ENCODE measurements at regions not wholly inside any gene's neighbourhood (a gene's known extent, or its start where the extent isn't known, plus 50 kb on each side); places are given as distances from the start of the nearest gene placed in this dataset.

DNA sequence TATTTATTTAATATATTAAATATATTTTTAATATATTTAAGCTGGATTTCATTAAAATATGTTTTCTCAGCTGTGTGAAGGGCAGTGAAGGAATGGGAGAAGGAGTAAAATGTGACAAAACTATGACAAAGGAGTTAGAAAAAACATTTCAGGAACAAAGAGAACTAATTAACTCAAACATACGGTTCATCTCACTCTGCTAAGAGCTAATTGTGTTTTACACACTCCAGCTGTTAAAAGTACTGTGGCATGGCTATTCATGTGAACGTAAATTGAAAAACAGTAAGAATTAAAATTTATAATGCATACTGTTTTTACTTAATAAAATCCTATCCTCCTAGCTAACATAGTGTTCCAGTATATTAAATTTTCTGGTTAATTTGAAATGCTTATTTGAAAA is 262.5 kb upstream of the GNAI1 start:
- no peak for ATAC-seq (ENCODE audit: low read depth)
- ChIA-PET CTCF (no interaction called here), POLR2A (no interaction called here)
- Histone ChIP-seq H3K9me3 (ENCODE audit: control extremely low read depth in 1 of 3, control insufficient read depth in 2 of 3, insufficient read depth in 1 of 3, low read length in 2 of 3) (peaks cover 0 to 3% (median 0%) of the 10 kb centered on the region in 3 donors), H3K27me3 (replicated peaks in 1 of 4; ENCODE audit: control extremely low read depth in 1 of 4, control insufficient read depth in 3 of 4, insufficient read depth in 4 of 4, low read length in 3 of 4) (no peaks in the 10 kb centered on the region), H3K79me2 (ENCODE audit: control insufficient read depth, insufficient read depth, low read length) (no peaks in the 10 kb centered on the region), H3K4me3 (ENCODE audit: control extremely low read depth in 1 of 5, extremely low read depth in 1 of 5, insufficient read depth in 1 of 5, low read depth in 2 of 5, low read length in 4 of 5) (no peak overlapping the region), H3K36me3 (replicated peaks in 1 of 2; ENCODE audit: control extremely low read depth in 1 of 2, control insufficient read depth in 1 of 2, extremely low read depth in 1 of 2, insufficient read depth in 2 of 2, low read length in 1 of 2) (no peaks in the 10 kb centered on the region), H3K4me1 (ENCODE audit: control insufficient read depth in 2 of 2, insufficient read depth in 2 of 2, low read length in 2 of 2) (no peaks in the 10 kb centered on the region), H3K27ac (ENCODE audit: low read length in 2 of 2) (no peak overlapping the region), H3K4me2 (replicated peaks; ENCODE audit: low read depth, low read length, poor library complexity, severe bottlenecking) (no peak overlapping the region), H4K20me1 (ENCODE audit: control insufficient read depth, insufficient read depth, low read length, poor library complexity, severe bottlenecking) (no peaks in the 10 kb centered on the region), H2AFZ (ENCODE audit: insufficient read depth, low read depth, low read length, poor library complexity, severe bottlenecking) (no peak overlapping the region), H3K9ac (ENCODE audit: low read length) (no peak overlapping the region)
- no CpG with 5 or more reads among the region's 2 CpGs for WGBS (ENCODE audit: insufficient coverage)
- intact Hi-C loops (cut with micrococcal nuclease) = no loop called here
- DNase-seq = no peak
- Mint-ChIP-seq H3K9me3 (ENCODE audit: insufficient read depth) (peaks cover 3% of the 10 kb centered on the region), H3K4me1 (no peaks in the 10 kb centered on the region), H3K27me3 (no peaks in the 10 kb centered on the region), H3K4me3 (no peak overlapping the region), H3K27ac (no peak overlapping the region)
- TF ChIP-seq EZH2 (IDR thresholded peaks at IDR 0.05; ENCODE audit: borderline replicate concordance, insufficient read depth, low read depth, low read length, poor library complexity, severe bottlenecking) = no peak
- TF ChIP-seq, protein P1, sequence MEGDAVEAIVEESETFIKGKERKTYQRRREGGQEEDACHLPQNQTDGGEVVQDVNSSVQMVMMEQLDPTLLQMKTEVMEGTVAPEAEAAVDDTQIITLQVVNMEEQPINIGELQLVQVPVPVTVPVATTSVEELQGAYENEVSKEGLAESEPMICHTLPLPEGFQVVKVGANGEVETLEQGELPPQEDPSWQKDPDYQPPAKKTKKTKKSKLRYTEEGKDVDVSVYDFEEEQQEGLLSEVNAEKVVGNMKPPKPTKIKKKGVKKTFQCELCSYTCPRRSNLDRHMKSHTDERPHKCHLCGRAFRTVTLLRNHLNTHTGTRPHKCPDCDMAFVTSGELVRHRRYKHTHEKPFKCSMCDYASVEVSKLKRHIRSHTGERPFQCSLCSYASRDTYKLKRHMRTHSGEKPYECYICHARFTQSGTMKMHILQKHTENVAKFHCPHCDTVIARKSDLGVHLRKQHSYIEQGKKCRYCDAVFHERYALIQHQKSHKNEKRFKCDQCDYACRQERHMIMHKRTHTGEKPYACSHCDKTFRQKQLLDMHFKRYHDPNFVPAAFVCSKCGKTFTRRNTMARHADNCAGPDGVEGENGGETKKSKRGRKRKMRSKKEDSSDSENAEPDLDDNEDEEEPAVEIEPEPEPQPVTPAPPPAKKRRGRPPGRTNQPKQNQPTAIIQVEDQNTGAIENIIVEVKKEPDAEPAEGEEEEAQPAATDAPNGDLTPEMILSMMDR (IDR thresholded peaks at IDR 0.05) = no peak

DNA sequence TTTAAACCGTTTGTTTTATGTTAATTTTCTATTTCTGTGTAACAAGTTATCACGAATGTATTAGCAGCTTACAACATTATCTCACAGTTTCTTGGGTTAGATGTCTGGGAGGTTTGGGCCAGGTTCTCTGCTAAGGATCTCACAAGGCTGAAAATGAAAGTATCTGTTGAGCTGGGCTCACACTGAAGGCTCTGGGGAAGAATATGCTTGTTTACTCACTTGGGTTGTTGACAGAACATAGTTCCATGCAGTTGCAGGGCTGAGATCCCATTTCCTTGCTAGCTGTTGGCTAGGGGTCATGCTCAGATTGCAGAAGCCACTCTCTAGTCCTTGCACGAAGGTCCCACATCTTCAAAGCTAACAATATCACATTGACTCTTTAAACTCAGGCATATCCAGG is 266.6 kb upstream of the GNAI1 start:
- WGBS (ENCODE audit: insufficient coverage) = no CpG with 5 or more reads among the region's 3 CpGs
- POLR2A ChIA-PET = no interaction called here
- Histone ChIP-seq H3K27ac (ENCODE audit: low read length in 2 of 2) (no peak overlapping the region), H2AFZ (ENCODE audit: insufficient read depth, low read depth, low read length, poor library complexity, severe bottlenecking) (no peak overlapping the region), H3K4me2 (replicated peaks; ENCODE audit: low read depth, low read length, poor library complexity, severe bottlenecking) (no peak overlapping the region), H3K4me1 (ENCODE audit: control insufficient read depth in 2 of 2, insufficient read depth in 2 of 2, low read length in 2 of 2) (no peaks in the 10 kb centered on the region), H3K36me3 (replicated peaks in 1 of 2; ENCODE audit: control extremely low read depth in 1 of 2, control insufficient read depth in 1 of 2, extremely low read depth in 1 of 2, insufficient read depth in 2 of 2, low read length in 1 of 2) (no peaks in the 10 kb centered on the region), H3K9ac (ENCODE audit: low read length) (no peak overlapping the region), H4K20me1 (ENCODE audit: control insufficient read depth, insufficient read depth, low read length, poor library complexity, severe bottlenecking) (no peaks in the 10 kb centered on the region), H3K27me3 (replicated peaks in 1 of 4; ENCODE audit: control extremely low read depth in 1 of 4, control insufficient read depth in 3 of 4, insufficient read depth in 4 of 4, low read length in 3 of 4) (no peaks in the 10 kb centered on the region), H3K79me2 (ENCODE audit: control insufficient read depth, insufficient read depth, low read length) (no peaks in the 10 kb centered on the region), H3K9me3 (ENCODE audit: control extremely low read depth in 1 of 3, control insufficient read depth in 2 of 3, insufficient read depth in 1 of 3, low read length in 2 of 3) (peaks cover 0 to 6% (median 0%) of the 10 kb centered on the region in 3 donors), H3K4me3 (ENCODE audit: control extremely low read depth in 1 of 5, extremely low read depth in 1 of 5, insufficient read depth in 1 of 5, low read depth in 2 of 5, low read length in 4 of 5) (no peak overlapping the region)
- Mint-ChIP-seq H3K27me3 (no peaks in the 10 kb centered on the region), H3K9me3 (ENCODE audit: insufficient read depth) (no peaks in the 10 kb centered on the region), H3K4me3 (no peak overlapping the region), H3K4me1 (no peaks in the 10 kb centered on the region), H3K27ac (no peak overlapping the region)
- intact Hi-C loops (cut with micrococcal nuclease) = no loop called here
- TF ChIP-seq, protein P1 (IDR thresholded peaks at IDR 0.05) = no peak
- TF ChIP-seq EZH2 (IDR thresholded peaks at IDR 0.05; ENCODE audit: borderline replicate concordance, insufficient read depth, low read depth, low read length, poor library complexity, severe bottlenecking) = no peak
- ATAC-seq (ENCODE audit: low read depth) = no peak
- no peak for DNase-seq
- CTCF ChIA-PET = no interaction called here

Data from B cell (primary cell).